ENCODE measurements at regions not wholly inside any gene's neighbourhood (a gene's known extent, or its start where the extent isn't known, plus 50 kb on each side); places are given as distances from the start of the nearest gene placed in this dataset.

GRCh38 chr12:86513226-86513625 is 257.0 kb upstream of the MGAT4C start:
- Histone ChIP-seq H3K4me3 (ENCODE audit: low read length) (no peak overlapping the region), H3K27me3 (ENCODE audit: control insufficient read depth, insufficient read depth, low read length) (no peaks in the 10 kb centered on the region), H3K9ac (ENCODE audit: low read depth, low read length) (no peak overlapping the region), H3K4me1 (ENCODE audit: control insufficient read depth, insufficient read depth, low read length) (peaks cover 11% of the 10 kb centered on the region), H3K36me3 (ENCODE audit: insufficient read depth, low read length) (no peaks in the 10 kb centered on the region), H3K4me2 (ENCODE audit: low read length) (no peak overlapping the region), H3K9me3 (replicated peaks; ENCODE audit: low read length) (no peaks in the 10 kb centered on the region)

- Histone ChIP-seq H3K4me3 (ENCODE audit: low read length) (no peak overlapping the region), H3K4me2 (ENCODE audit: low read length) (no peak overlapping the region), H3K27me3 (ENCODE audit: control insufficient read depth, insufficient read depth, low read length) (no peaks in the 10 kb centered on the region), H3K4me1 (ENCODE audit: control insufficient read depth, insufficient read depth, low read length) (no peaks in the 10 kb centered on the region), H3K9ac (ENCODE audit: low read depth, low read length) (no peak overlapping the region), H3K9me3 (replicated peaks; ENCODE audit: low read length) (no peaks in the 10 kb centered on the region), H3K36me3 (ENCODE audit: insufficient read depth, low read length) (no peaks in the 10 kb centered on the region)
Measured at GRCh38 chr12:86496595-86496994, 240.4 kb upstream of the MGAT4C start.

- Histone ChIP-seq H3K4me1 (ENCODE audit: control insufficient read depth, insufficient read depth, low read length) (no peaks in the 10 kb centered on the region), H3K27me3 (ENCODE audit: control insufficient read depth, insufficient read depth, low read length) (no peaks in the 10 kb centered on the region), H3K4me2 (ENCODE audit: low read length) (no peak overlapping the region), H3K36me3 (ENCODE audit: insufficient read depth, low read length) (no peaks in the 10 kb centered on the region), H3K9me3 (replicated peaks; ENCODE audit: low read length) (no peaks in the 10 kb centered on the region), H3K4me3 (ENCODE audit: low read length) (no peak overlapping the region), H3K9ac (ENCODE audit: low read depth, low read length) (no peak overlapping the region)
Measured at GRCh38 chr12:86484473-86484872, 228.3 kb upstream of the MGAT4C start.

GRCh38 chr12:86473231-86473630 is 217.0 kb upstream of the MGAT4C start:
- no peaks in the 10 kb centered on the region for H3K9me3 ChIP-seq (replicated peaks; ENCODE audit: low read length)
- no peaks in the 10 kb centered on the region for H3K27me3 ChIP-seq (ENCODE audit: control insufficient read depth, insufficient read depth, low read length)
- no peaks in the 10 kb centered on the region for H3K4me1 ChIP-seq (ENCODE audit: control insufficient read depth, insufficient read depth, low read length)
- no peak overlapping the region for H3K9ac ChIP-seq (ENCODE audit: low read depth, low read length)
- no peak overlapping the region for H3K4me3 ChIP-seq (ENCODE audit: low read length)
- no peaks in the 10 kb centered on the region for H3K36me3 ChIP-seq (ENCODE audit: insufficient read depth, low read length)
- H3K4me2 ChIP-seq (ENCODE audit: low read length) = no peak overlapping the region

- H3K9ac ChIP-seq (ENCODE audit: low read depth, low read length) = no peak overlapping the region
- H3K27me3 ChIP-seq (ENCODE audit: control insufficient read depth, insufficient read depth, low read length) = no peaks in the 10 kb centered on the region
- no peaks in the 10 kb centered on the region for H3K36me3 ChIP-seq (ENCODE audit: insufficient read depth, low read length)
- no peaks in the 10 kb centered on the region for H3K9me3 ChIP-seq (replicated peaks; ENCODE audit: low read length)
- no peak overlapping the region for H3K4me2 ChIP-seq (ENCODE audit: low read length)
- H3K4me1 ChIP-seq (ENCODE audit: control insufficient read depth, insufficient read depth, low read length) = no peaks in the 10 kb centered on the region
- no peak overlapping the region for H3K4me3 ChIP-seq (ENCODE audit: low read length)
Measured at GRCh38 chr12:86456776-86457175, 200.6 kb upstream of the MGAT4C start.

- H3K27me3 ChIP-seq (ENCODE audit: control insufficient read depth, insufficient read depth, low read length) = no peaks in the 10 kb centered on the region
- no peak overlapping the region for H3K4me3 ChIP-seq (ENCODE audit: low read length)
- H3K4me2 ChIP-seq (ENCODE audit: low read length) = no peak overlapping the region
- H3K36me3 ChIP-seq (ENCODE audit: insufficient read depth, low read length) = no peaks in the 10 kb centered on the region
- no peaks in the 10 kb centered on the region for H3K4me1 ChIP-seq (ENCODE audit: control insufficient read depth, insufficient read depth, low read length)
- H3K9ac ChIP-seq (ENCODE audit: low read depth, low read length) = no peak overlapping the region
- no peaks in the 10 kb centered on the region for H3K9me3 ChIP-seq (replicated peaks; ENCODE audit: low read length)
Measured at GRCh38 chr12:86456241-86456640, 200.1 kb upstream of the MGAT4C start.

GRCh38 chr12:86445356-86445755 is 189.2 kb upstream of the MGAT4C start:
- no peaks in the 10 kb centered on the region for H3K4me1 ChIP-seq (ENCODE audit: control insufficient read depth, insufficient read depth, low read length)

GRCh38 chr12:86435053-86435452 is 178.9 kb upstream of the MGAT4C start:
- no peaks in the 10 kb centered on the region for H3K4me1 ChIP-seq (ENCODE audit: control insufficient read depth, insufficient read depth, low read length)
- H3K9ac ChIP-seq (ENCODE audit: low read depth, low read length) = no peak overlapping the region
- H3K27me3 ChIP-seq (ENCODE audit: control insufficient read depth, insufficient read depth, low read length) = no peaks in the 10 kb centered on the region
- H3K4me2 ChIP-seq (ENCODE audit: low read length) = no peak overlapping the region
- no peaks in the 10 kb centered on the region for H3K36me3 ChIP-seq (ENCODE audit: insufficient read depth, low read length)
- no peaks in the 10 kb centered on the region for H3K9me3 ChIP-seq (replicated peaks; ENCODE audit: low read length)
- H3K4me3 ChIP-seq (ENCODE audit: low read length) = no peak overlapping the region

More at GRCh38 chr12:86445356-86445755, 189.2 kb upstream of the MGAT4C start:
- no peaks in the 10 kb centered on the region for H3K36me3 ChIP-seq (ENCODE audit: insufficient read depth, low read length)
- H3K4me3 ChIP-seq (ENCODE audit: low read length) = no peak overlapping the region
- no peaks in the 10 kb centered on the region for H3K27me3 ChIP-seq (ENCODE audit: control insufficient read depth, insufficient read depth, low read length)
- H3K9me3 ChIP-seq (replicated peaks; ENCODE audit: low read length) = no peaks in the 10 kb centered on the region
- no peak overlapping the region for H3K9ac ChIP-seq (ENCODE audit: low read depth, low read length)
- no peak overlapping the region for H3K4me2 ChIP-seq (ENCODE audit: low read length)

- H3K27me3 ChIP-seq (ENCODE audit: control insufficient read depth, insufficient read depth, low read length) = no peaks in the 10 kb centered on the region
- no peaks in the 10 kb centered on the region for H3K9me3 ChIP-seq (replicated peaks; ENCODE audit: low read length)
- no peaks in the 10 kb centered on the region for H3K36me3 ChIP-seq (ENCODE audit: insufficient read depth, low read length)
- H3K4me2 ChIP-seq (ENCODE audit: low read length) = no peak overlapping the region
- H3K4me3 ChIP-seq (ENCODE audit: low read length) = no peak overlapping the region
- no peaks in the 10 kb centered on the region for H3K4me1 ChIP-seq (ENCODE audit: control insufficient read depth, insufficient read depth, low read length)
- no peak overlapping the region for H3K9ac ChIP-seq (ENCODE audit: low read depth, low read length)
Measured at GRCh38 chr12:86429824-86430223, 173.6 kb upstream of the MGAT4C start.

- H3K9me3 ChIP-seq (replicated peaks; ENCODE audit: low read length) = no peaks in the 10 kb centered on the region
- H3K4me3 ChIP-seq (ENCODE audit: low read length) = no peak overlapping the region
- H3K4me1 ChIP-seq (ENCODE audit: control insufficient read depth, insufficient read depth, low read length) = no peaks in the 10 kb centered on the region
- H3K4me2 ChIP-seq (ENCODE audit: low read length) = no peak overlapping the region
- no peak overlapping the region for H3K9ac ChIP-seq (ENCODE audit: low read depth, low read length)
- no peaks in the 10 kb centered on the region for H3K27me3 ChIP-seq (ENCODE audit: control insufficient read depth, insufficient read depth, low read length)
- no peaks in the 10 kb centered on the region for H3K36me3 ChIP-seq (ENCODE audit: insufficient read depth, low read length)
Measured at GRCh38 chr12:86421333-86421732, 165.1 kb upstream of the MGAT4C start.

GRCh38 chr12:86414201-86414600 is 158.0 kb upstream of the MGAT4C start:
- Histone ChIP-seq H3K4me3 (ENCODE audit: low read length) (no peak overlapping the region), H3K9ac (ENCODE audit: low read depth, low read length) (no peak overlapping the region), H3K9me3 (replicated peaks; ENCODE audit: low read length) (no peaks in the 10 kb centered on the region), H3K4me1 (ENCODE audit: control insufficient read depth, insufficient read depth, low read length) (no peaks in the 10 kb centered on the region), H3K4me2 (ENCODE audit: low read length) (no peak overlapping the region), H3K36me3 (ENCODE audit: insufficient read depth, low read length) (no peaks in the 10 kb centered on the region), H3K27me3 (ENCODE audit: control insufficient read depth, insufficient read depth, low read length) (no peaks in the 10 kb centered on the region)

- no peak overlapping the region for H3K4me2 ChIP-seq (ENCODE audit: low read length)
- H3K27me3 ChIP-seq (ENCODE audit: control insufficient read depth, insufficient read depth, low read length) = no peaks in the 10 kb centered on the region
- H3K36me3 ChIP-seq (ENCODE audit: insufficient read depth, low read length) = no peaks in the 10 kb centered on the region
- no peaks in the 10 kb centered on the region for H3K9me3 ChIP-seq (replicated peaks; ENCODE audit: low read length)
- H3K4me1 ChIP-seq (ENCODE audit: control insufficient read depth, insufficient read depth, low read length) = no peaks in the 10 kb centered on the region
- no peak overlapping the region for H3K9ac ChIP-seq (ENCODE audit: low read depth, low read length)
- H3K4me3 ChIP-seq (ENCODE audit: low read length) = no peak overlapping the region
Measured at GRCh38 chr12:86411710-86412109, 155.5 kb upstream of the MGAT4C start.
